ENCODE measurements at regions not wholly inside any gene's neighbourhood (a gene's known extent, or its start where the extent isn't known, plus 50 kb on each side); places are given as distances from the start of the nearest gene placed in this dataset.

GRCh38 chr11:70595452-70595851 lies 197.1 kb downstream of the CTTN start:
- Histone ChIP-seq H3K4me2 (ENCODE audit: low read length) (no peak overlapping the region), H3K9me3 (ENCODE audit: low read length) (no peaks in the 10 kb centered on the region), H3K79me2 (replicated peaks; ENCODE audit: insufficient read depth, low read length) (peaks cover 10% of the 10 kb centered on the region), H3K4me3 (ENCODE audit: low read length) (no peak overlapping the region), H3K36me3 (ENCODE audit: insufficient read depth, low read length) (no peaks in the 10 kb centered on the region), H3K9ac (ENCODE audit: low read length) (no peak overlapping the region), H3K27ac (ENCODE audit: low read length) (no peak overlapping the region), H4K20me1 (ENCODE audit: insufficient read depth) (no peaks in the 10 kb centered on the region), H3F3A (ENCODE audit: insufficient read depth, low read length, poor library complexity, severe bottlenecking) (no peaks in the 10 kb centered on the region), H3K27me3 (ENCODE audit: insufficient read depth, low read depth, low read length) (no peaks in the 10 kb centered on the region), H3K9me2 (ENCODE audit: insufficient read depth, low read length) (no peaks in the 10 kb centered on the region), H2AFZ (ENCODE audit: low read depth, low read length) (no peak overlapping the region)
- TF ChIP-seq MXI1 (conservative IDR thresholded peaks at IDR 0.05; ENCODE audit: poor library complexity, severe bottlenecking) = no peak
- TF ChIP-seq CTCF (IDR thresholded peaks at IDR 0.05; ENCODE audit: poor library complexity, severe bottlenecking) = no peak
- no peak for TF ChIP-seq POLR2AphosphoS5 (IDR thresholded peaks at IDR 0.05)
- no peak for TF ChIP-seq EP300 (conservative IDR thresholded peaks at IDR 0.05; ENCODE audit: poor library complexity, severe bottlenecking)
- no peak for TF ChIP-seq RAD21 (conservative IDR thresholded peaks at IDR 0.05)
- no peak for TF ChIP-seq SMC3 (conservative IDR thresholded peaks at IDR 0.05; ENCODE audit: poor library complexity)
- TF ChIP-seq REST (IDR thresholded peaks at IDR 0.05; ENCODE audit: borderline replicate concordance) = no peak
- no peak for TF ChIP-seq TAF1 (IDR thresholded peaks at IDR 0.05; ENCODE audit: low read depth)
- TF ChIP-seq EZH2 (IDR thresholded peaks at IDR 0.05; ENCODE audit: borderline replicate concordance, insufficient read depth, low read length, poor library complexity, severe bottlenecking) = no peak

- Histone ChIP-seq H4K20me1 (ENCODE audit: insufficient read depth) (no peaks in the 10 kb centered on the region), H3K9me3 (ENCODE audit: low read length) (no peaks in the 10 kb centered on the region), H2AFZ (ENCODE audit: low read depth, low read length) (no peak overlapping the region), H3F3A (ENCODE audit: insufficient read depth, low read length, poor library complexity, severe bottlenecking) (no peaks in the 10 kb centered on the region), H3K36me3 (ENCODE audit: insufficient read depth, low read length) (no peaks in the 10 kb centered on the region), H3K9me2 (ENCODE audit: insufficient read depth, low read length) (no peaks in the 10 kb centered on the region), H3K4me3 (ENCODE audit: low read length) (no peak overlapping the region), H3K79me2 (replicated peaks; ENCODE audit: insufficient read depth, low read length) (peaks cover 10% of the 10 kb centered on the region), H3K27me3 (ENCODE audit: insufficient read depth, low read depth, low read length) (no peaks in the 10 kb centered on the region), H3K27ac (ENCODE audit: low read length) (no peak overlapping the region), H3K4me2 (ENCODE audit: low read length) (no peak overlapping the region), H3K9ac (ENCODE audit: low read length) (no peak overlapping the region)
- TF ChIP-seq POLR2AphosphoS5 (IDR thresholded peaks at IDR 0.05) (no peak), CTCF (IDR thresholded peaks at IDR 0.05; ENCODE audit: poor library complexity, severe bottlenecking) (no peak), RAD21 (conservative IDR thresholded peaks at IDR 0.05) (no peak)
Measured at GRCh38 chr11:70596091-70596490, 197.8 kb downstream of the CTTN start.
